HG03432 (cell line): ENCODE measurements at regions not wholly inside any gene's neighbourhood (a gene's known extent, or its start where the extent isn't known, plus 50 kb on each side); places are given as distances from the start of the nearest gene placed in this dataset.

Source experiments
- ATAC-seq: cut with Tn5 transposase; IDR thresholded peaks from one replicate; pipeline ENCODE4 v1.9.1; 2021; ENCODE audit warnings: mild to moderate bottlenecking, moderate library complexity; ENCODE audit not compliant: unreplicated experiment

DNA sequence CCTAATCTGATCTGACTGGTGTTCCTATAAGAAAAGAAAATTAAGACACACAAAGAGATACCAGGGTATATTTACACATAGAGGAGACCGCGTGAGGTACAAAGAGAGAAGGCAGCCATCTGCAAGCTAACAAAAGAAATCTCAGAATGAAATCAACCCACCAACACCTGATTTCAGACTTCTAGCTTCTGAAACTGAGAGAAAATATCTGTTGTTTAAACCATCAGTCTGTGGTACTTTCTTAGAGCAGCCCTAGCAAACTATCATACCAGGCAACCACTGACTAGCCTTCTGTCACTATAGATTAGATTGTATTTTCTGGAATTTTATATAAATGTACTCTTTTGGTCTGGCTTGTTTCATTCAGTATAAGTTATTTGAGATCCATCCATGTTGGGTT, 779.3 kb upstream of the ACO1 start:
- ATAC-seq = no peak

DNA sequence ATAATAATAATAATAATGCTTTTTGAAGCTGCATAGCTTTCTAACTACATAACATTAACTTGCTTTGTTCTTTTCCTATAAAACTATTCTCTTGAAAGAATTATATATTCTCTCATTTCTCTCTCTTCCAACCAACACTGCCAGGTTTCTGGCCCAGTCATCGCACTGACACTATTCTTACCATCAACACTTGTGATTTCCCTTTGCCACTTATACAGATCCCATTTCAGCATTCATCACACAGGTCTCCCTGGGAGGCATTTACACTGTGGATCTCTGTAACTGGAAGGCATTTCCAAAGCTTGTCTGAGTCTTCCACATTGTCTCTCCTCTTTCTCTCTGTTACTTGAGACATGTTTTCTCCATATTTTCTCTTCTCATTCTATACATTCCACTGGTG, 777.8 kb upstream of the ACO1 start:
- ATAC-seq = no peak

DNA sequence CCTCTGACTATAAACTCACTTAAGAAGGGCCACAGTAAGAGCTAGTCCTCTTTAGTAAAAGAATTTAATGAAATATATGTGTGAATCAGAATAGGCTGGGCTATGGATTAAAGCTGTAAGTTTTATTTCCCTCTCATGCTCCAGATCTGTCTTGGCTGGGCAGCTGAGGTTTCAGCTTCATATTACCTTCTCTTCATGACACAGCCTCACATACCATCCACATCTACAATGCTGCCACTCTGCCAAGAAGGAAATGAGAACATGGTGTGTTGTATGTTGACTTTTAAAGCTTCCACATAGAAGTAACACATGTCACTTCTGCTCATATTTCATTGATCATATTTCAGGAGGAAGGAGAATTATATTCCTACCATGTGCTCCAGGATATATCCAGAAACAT, 776.0 kb upstream of the ACO1 start:
- ATAC-seq = no peak

DNA sequence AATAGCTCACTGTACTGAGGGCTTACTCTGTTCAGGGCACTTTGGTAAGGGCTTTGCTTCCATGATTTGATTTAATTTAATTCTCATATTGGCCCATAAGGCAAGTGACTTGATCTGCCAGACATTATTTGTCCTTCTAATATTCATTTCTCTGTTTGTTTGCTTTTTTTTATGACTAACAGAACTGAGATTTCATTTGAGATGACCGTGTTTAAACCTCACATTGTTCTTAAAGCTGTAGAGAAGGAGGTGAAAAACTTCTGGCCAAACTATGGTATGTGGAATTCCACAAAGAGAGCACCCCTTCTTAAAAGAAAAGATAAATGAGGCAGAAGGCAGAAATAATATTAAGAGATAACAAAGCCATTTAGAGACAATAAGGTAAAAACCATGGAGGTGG, 775.6 kb upstream of the ACO1 start:
- ATAC-seq = no peak

DNA sequence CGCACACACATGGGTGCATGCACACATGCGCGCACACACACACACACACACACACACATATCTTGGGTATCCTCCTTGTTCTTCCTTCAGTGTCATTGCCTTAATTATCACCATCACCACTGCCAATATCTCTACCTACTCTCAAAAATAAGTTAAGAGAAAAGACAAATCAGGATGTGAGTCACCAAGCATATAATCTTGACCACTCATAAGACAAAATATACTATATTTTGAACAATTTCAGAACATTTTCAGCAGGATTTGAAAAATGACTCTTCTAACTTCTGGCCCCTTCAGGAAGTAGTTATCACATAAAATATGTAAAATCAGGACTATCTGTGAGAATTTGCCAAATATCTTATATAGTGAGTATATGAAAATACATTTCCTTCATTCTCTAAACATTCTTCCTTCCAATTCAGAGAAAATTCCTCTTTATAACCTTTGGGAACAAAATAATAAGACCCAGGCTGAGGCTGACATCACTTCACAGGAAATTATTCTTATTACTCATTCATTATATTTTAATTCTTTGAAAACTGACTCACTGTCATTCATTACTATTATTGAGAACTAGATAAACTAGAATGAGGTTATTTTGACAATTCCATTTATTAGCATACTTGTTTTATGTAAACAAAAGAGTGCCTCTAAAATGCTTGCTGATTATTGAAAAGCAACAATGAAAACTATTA, 772.0 kb upstream of the ACO1 start:
- no peak for ATAC-seq

DNA sequence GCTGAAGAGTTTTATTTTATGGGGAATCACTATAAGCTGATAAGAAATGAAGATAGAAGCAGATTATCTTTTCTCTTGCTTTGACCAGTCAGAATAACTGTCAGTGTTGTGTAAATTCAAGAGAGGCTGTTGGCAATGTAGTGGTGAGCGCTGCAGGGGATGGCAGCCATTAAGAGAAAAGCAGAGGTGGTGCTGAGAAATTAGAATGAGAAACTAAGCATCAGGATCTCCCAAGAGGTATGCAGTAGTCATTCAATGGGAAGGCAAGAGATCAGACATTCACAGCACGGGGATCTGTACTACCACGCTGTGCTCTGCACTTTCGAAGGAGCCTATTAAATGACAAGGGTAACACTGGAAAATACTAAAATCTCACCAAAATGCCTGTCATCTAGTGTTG, 768.5 kb upstream of the ACO1 start:
- no peak for ATAC-seq

DNA sequence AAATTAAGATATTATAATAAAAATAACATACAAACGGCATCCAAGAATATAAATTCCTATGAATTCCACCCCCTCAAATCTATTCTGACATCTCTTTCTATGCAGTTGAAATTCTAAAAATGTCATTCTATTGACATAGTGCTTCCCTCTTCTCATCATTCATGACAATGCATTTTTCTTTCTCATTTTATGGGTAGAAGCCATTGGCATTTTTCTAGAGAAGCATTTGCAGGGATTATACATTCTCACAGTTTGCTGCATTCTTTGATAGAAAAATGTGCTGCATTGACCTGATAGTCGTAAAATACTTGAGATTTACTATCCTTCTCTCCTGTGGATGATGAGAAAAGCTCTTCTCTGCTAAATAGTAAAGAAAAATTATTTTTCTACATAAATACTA, 760.9 kb upstream of the ACO1 start:
- no peak for ATAC-seq

DNA sequence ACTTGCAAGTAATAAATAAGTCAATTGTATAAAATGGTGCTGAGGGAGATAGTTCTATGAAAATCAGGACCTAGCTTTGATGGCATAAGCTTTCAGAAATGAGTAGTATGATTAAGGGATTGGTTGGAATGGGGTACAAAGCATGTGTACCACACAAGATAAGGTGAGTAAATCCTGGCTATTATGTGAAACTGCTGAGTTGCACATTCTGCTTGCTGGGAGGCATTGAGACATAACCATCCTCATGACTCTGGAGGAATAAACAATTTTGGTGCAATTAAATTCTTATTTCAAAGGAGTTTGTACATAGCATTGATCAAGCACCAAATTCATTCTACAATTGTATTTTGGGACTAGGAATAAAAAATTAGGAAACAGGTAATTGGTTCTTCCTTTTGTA, 755.2 kb upstream of the ACO1 start:
- ATAC-seq = no peak

DNA sequence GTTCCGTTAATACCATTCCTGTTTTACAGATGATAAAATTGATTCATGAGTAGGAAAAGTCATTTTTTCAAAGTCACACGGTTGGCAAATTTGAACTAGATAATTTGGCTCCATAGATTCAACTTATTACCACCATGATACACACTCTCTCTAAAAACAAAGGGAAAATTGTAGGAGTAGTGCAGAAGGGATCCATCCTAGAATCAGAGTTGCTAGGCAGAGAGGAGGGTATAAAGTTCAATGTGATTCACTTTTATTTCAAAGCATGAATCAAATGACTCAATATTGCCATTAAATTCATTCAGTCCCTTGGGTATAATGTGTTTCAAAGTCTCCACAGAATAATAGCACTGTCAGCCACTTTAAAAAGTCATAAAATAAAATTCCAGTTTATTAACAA, 747.2 kb upstream of the ACO1 start:
- no peak for ATAC-seq

DNA sequence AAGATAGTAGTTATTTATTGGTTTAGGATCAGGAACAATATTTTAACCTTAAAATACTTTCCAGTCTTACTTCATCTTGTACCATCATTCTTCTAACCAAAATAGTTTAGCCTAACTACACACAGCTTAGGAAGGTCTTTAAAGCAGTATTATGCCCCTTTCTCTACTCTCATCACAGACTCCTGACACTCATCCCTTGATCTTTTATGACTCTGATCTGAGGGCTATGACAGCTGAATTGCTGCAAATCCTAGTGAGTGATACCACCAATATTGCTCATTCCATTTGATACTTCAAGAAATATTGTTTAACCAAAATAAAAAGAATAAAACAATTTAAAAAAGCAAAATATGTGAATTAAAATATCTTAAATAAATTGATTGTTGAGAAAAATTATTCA, 746.6 kb upstream of the ACO1 start:
- no peak for ATAC-seq

DNA sequence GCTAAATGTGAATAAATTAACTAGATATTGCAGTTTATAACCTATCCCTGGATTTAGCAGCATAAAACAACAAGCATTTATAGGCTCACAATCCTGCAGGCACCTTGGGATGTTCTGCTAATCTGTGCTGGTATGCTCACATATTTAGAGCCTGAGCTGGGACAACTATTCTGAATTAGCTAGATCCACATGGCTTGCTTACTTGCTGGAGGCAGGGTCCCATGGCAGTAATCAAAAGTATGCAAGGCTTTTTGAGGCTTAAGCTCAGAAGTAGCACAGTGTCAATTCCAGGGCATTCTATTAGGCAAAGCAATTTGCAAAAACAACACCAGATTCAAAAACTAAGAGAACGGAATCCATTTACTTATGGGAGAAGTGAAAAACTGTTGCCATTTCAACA, 745.0 kb upstream of the ACO1 start:
- ATAC-seq = no peak

DNA sequence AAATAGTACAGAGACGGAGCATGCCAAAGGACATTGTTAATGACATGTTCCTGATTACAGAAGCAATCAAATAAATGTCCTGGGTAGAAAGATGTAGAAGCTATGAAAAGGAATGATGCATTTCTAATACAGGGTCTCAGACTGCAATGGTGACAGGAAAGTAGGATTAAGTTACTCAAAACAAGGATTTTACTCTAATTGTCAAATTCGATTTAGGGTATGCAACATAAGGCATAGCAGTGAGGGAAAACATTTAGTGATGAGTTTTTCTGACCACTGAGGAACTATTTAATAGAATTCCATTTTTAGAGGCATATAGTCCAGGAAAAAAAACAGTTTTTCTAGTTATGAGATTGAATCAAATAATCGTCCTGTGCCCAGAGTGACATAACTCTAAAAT, 715.1 kb upstream of the ACO1 start:
- ATAC-seq = no peak

DNA sequence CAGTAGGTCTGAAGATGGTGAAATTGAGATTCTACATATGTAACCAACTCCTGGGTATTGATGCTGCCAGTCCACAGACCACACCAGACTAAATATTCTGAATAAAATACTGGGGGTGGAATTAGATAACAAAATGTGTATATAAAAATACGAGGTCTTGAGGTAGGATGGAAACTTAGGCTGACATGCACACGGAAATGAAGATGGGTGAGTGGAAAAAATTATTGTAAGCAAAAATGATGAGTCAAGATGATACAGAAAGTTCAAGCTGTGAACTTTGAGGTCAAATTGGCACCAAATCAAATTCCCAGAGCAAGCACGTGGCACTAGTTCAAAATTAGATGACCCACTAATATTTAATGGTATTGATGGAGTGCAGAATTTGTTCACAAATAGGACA, 713.4 kb upstream of the ACO1 start:
- no peak for ATAC-seq

DNA sequence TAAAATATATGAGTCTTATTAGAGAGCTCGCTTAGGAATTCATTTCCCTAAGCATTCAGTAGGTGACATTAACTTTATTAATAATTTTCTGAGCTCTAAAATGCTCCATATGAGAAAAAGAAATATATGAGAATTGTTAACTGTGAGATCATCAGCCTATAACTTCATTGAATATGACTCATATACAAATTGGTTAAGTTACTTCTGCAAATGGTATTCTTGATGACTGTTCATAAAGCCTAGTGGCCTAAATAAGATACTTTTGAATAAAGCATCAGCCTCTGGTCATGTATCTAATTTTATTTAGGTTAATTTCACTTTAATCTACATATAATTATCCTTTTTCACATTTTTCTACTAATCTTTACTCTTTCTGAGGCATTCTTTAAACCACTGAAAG, 710.2 kb upstream of the ACO1 start:
- no peak for ATAC-seq

DNA sequence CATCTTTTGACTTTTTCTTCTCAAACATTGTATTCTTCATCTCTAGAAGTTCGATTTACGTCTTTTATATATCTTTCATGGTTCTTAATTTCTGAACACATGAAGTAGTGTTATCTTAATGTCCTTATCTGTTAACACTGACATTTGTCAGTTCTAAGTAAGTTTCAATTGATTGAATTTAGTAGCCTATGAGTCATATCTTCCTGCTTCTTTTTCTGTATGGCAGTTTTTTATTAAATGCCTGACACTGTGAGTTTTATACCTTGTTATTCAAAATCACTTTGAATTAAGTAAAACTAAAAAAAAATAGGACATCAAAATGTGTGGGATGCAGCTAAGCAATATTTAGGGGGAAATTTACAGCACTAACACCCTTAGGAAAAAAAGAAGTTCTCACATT, 707.0 kb upstream of the ACO1 start:
- no peak for ATAC-seq

DNA sequence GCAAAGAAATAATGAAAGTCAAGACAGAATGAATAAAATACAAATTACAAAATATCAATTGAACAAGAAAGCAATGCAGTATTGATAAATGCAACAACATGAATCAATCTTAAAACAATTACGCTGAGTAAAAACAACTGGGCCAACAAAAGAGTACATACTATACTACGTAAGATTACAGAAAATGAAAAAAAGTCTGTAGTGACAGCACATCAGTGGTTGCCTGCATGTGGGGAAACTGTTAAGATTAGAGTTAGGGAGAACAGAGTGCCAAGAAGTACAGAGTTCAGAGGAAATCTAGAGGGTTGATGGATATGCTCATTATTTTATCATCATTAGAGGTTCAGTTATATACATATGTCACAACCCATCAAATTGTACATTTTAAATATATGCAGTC, 706.6 kb upstream of the ACO1 start:
- ATAC-seq = no peak

DNA sequence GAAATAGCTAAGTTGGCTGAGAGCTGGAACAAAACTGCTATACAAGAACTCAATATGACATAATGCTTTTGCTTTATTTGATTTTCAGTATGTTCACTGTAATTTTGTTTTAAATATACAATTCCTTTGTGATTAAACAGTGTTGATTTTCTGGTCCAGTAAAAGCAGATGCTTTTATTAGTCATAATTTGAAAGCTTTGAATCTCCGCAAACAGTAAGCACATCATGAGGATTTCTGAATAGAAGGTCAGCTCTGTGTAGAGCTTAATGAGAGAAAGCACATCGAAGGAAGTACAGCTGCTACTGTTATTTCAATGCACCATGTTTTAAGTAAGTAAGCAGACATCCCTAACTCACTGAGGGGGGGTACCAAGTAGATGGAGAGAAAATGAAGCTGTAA, 701.3 kb upstream of the ACO1 start:
- ATAC-seq = no peak

DNA sequence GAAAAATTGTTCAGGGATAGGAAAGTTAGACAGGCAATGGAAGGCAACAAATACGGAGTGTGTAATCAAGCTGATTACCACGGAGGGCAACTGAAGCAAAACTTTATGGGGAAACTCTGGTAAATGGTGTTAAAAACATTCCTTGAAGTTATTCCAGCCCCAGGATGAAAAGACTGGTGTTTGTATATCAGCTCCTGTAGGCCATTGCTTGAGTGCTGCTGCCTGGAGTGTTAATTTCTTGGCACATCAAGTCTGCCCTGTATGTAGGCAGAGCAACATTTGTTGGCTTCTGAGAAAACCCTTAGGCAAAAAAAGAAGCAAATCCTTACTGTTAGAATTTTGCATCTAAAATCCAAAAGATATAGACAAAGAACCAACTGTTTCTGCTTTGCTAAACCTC, 686.5 kb upstream of the ACO1 start:
- no peak for ATAC-seq

DNA sequence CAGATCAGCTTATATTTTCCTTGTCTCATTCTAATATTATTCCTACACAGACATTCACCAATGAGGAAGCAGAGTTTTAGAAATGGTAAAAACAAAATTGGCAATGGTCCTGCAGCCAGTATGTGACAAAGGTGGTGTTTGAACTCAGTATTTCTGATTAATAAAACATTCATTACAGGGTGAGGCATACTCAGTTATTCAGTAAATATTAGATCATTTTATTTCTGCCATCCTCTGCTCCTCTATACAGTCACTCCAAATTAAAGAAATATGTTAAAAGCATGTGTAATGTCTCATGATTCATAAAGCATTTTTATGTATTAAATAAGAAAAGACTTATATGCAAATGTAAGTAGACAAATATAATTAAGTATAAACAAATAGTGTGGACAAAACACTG, 684.6 kb upstream of the ACO1 start:
- no peak for ATAC-seq

DNA sequence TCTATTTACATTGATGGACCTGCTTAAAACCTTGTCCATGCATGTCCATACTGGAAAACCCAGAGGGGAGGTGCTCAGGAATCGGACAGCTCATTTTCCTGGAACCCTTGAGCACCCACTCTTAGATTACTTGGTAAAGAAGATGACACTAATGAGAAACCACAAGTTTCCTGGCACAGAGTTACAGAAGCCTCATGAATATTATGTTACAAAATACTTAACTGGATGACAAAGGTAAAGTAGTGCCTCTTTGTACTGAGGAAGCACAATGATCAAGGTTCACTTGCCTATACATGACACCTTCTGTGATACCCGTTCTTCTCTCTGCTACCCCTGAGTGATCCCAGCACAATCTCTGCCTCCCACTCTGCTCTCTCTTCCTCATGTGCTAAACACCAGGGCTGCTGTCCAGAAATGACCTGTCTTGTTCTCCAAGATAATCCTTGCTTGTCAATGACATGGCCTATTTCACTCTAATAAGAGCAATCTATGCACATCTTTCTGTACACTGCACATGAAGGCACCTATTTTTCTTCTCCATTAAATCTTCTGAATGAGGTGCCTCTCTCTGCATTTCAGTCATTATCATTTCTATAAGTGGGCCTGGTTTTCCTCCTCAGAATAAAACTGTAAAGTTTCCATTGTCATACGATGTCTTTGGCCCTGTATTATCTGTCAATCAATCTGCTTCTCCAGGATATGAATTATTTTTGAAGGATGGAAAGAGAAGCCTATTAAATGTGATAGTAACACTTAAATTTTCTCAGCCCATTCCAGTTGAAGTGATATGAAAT, 684.0 kb upstream of the ACO1 start:
- no peak for ATAC-seq

DNA sequence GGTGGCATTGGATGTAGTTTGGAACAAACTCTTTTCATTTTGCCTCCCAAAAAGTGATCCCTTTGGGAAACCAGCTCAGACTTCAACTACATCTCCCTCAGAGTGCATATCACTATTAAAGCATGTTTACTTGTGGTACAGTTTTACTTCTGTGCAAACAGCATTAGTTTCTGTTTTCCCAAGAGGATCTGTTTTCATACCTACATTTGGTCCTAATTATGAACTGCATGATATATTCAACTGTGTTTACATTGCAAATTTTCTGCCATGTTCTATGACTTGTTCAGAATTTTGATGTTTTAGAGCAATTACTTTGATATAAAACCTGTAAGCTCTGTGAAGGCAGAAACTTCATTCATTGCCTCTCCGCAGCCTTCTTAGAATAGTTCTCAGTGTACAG, 681.5 kb upstream of the ACO1 start:
- ATAC-seq = no peak

DNA sequence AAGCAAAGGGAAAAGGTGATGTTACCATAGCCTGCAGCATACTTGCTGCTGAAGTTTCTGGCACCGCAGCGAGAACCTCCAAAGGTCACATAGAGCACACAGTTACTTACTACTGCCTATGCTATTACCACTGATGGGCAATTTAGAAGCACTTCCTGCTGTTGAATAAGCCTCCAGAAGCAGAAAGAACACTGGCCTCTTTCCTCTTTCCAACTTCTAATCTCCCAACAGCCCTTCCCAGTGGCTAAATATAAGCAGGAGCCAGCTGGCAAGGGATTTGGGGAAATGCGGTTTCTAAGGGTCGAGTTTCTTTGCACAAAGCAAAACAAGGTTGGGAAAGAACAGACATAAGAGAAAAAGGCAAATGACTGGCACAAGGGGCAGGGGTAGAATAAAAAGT, 669.2 kb upstream of the ACO1 start:
- no peak for ATAC-seq

DNA sequence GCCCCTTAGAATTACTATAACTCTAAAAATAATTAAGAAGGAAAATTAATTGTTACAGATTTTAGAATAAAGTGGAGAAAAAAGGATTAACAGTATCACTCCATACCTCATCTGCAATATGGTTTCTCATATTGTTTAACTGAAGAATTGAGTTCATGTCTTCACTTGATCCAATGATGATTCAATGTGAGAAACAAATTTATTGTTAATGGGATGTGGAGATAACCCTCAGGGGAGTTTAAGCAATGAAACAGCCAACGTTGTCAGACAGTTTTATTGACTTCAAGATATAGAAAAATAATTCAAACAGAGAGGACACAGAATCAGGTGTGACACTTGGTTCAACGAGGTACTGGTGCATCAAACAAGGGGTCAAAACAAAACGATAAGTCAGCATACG, 665.2 kb upstream of the ACO1 start:
- no peak for ATAC-seq
